CD14-positive monocyte (primary cell): ENCODE measurements at regions not wholly inside any gene's neighbourhood (a gene's known extent, or its start where the extent isn't known, plus 50 kb on each side); places are given as distances from the start of the nearest gene placed in this dataset.

Experiments
- DNase-seq, 3 donors: peaks; one replicate each; pipeline ENCODE4 v3.0.0-alpha.2; 2011 to 2022
- H2AFZ ChIP-seq: 2 replicates; pipeline ENCODE4 v1.6.0; 2012; ENCODE audit warnings: mild to moderate bottlenecking, low read depth, low read length, inconsistent platforms; ENCODE audit not compliant: insufficient read depth, poor library complexity, severe bottlenecking
- H3K27ac ChIP-seq, 2 donors: 1 replicate in 1 of 2; 2 replicates in 1 of 2; pipeline ENCODE4 v1.5.1; 2012 to 2013; ENCODE audit warnings: low read length in 2 of 2, control low read depth in 1 of 2, inconsistent platforms in 1 of 2, low read depth in 1 of 2, mild to moderate bottlenecking in 1 of 2
- H3K27me3 ChIP-seq, 2 donors: one replicate each; pipeline versions ENCODE4 v1.6.0 to v1.6.1; 2011 to 2013; ENCODE audit warnings: low read length in 2 of 2; ENCODE audit not compliant: control insufficient read depth in 2 of 2, insufficient read depth in 2 of 2
- H3K36me3 ChIP-seq, 2 donors: replicated peaks in 1 of 2; 1 replicate in 1 of 2; 2 replicates in 1 of 2; pipeline versions ENCODE4 v1.5.1 to v1.6.1; 2012 to 2013; ENCODE audit warnings: low read length in 2 of 2, control low read depth in 1 of 2, inconsistent platforms in 1 of 2, mild to moderate bottlenecking in 1 of 2; ENCODE audit not compliant: insufficient read depth in 2 of 2, control insufficient read depth in 1 of 2
- H3K4me1 ChIP-seq, 2 donors: 1 replicate in 1 of 2; 2 replicates in 1 of 2; pipeline versions ENCODE4 v1.5.1 to v1.6.1; 2012 to 2013; ENCODE audit warnings: low read length in 2 of 2, control low read depth in 1 of 2, inconsistent platforms in 1 of 2, mild to moderate bottlenecking in 1 of 2, moderate library complexity in 1 of 2; ENCODE audit not compliant: insufficient read depth in 2 of 2, control insufficient read depth in 1 of 2
- H3K4me2 ChIP-seq: replicated peaks from 2 replicates; pipeline ENCODE3; 2012; ENCODE audit warnings: low read length, moderate library complexity, mild to moderate bottlenecking; ENCODE audit not compliant: poor library complexity, severe bottlenecking; ENCODE audit errors: extremely low read depth
- H3K4me3 ChIP-seq, 3 experiments: fragments of 200-600 bp in 1 of 3; sonication (generic) in 1 of 3; replicated peaks in 1 of 3; 1 replicate in 2 of 3; 2 replicates in 1 of 3; pipeline ENCODE4 v1.5.1; 2011 to 2013; ENCODE audit warnings: low read length in 3 of 3, mild to moderate bottlenecking in 3 of 3, control low read depth in 2 of 3, low read depth in 2 of 3, inconsistent platforms in 1 of 3, moderate library complexity in 1 of 3
- H3K79me2 ChIP-seq: 2 replicates; pipeline ENCODE4 v1.6.0; 2012; ENCODE audit warnings: mild to moderate bottlenecking, control low read depth, inconsistent platforms, low read length, moderate library complexity; ENCODE audit not compliant: insufficient read depth
- H3K9ac ChIP-seq: 2 replicates; pipeline ENCODE4 v1.6.0; 2017; ENCODE audit warnings: low read length, mild to moderate bottlenecking; ENCODE audit not compliant: insufficient read depth, poor library complexity, severe bottlenecking
- H3K9me3 ChIP-seq, 2 donors: replicated peaks in 1 of 2; 1 replicate in 1 of 2; 2 replicates in 1 of 2; pipeline versions ENCODE4 v1.5.1 to v1.6.1; 2012 to 2013; ENCODE audit warnings: low read length in 2 of 2, control low read depth in 1 of 2; ENCODE audit not compliant: control insufficient read depth in 1 of 2, insufficient read depth in 1 of 2
- H4K20me1 ChIP-seq: 2 replicates; pipeline ENCODE4 v1.6.0; 2012; ENCODE audit warnings: mild to moderate bottlenecking, low read length, control low read depth, moderate library complexity; ENCODE audit not compliant: insufficient read depth
- H3K27ac Mint-ChIP-seq, 7 donors: one replicate each; pipeline ENCODE4 v1.8.0; 2020; ENCODE audit warnings: mild to moderate bottlenecking in 7 of 7, mixed read lengths in 7 of 7, moderate library complexity in 6 of 7, inconsistent platforms in 2 of 7
- H3K27me3 Mint-ChIP-seq, 3 donors: one replicate each; pipeline ENCODE4 v1.8.0; 2021 to 2022; ENCODE audit warnings: low read depth in 3 of 3, mild to moderate bottlenecking in 3 of 3, mixed read lengths in 3 of 3, moderate library complexity in 3 of 3, inconsistent platforms in 1 of 3
- H3K36me3 Mint-ChIP-seq, 2 donors: one replicate each; pipeline ENCODE4 v1.8.0; 2020; ENCODE audit warnings: mixed read lengths in 2 of 2, inconsistent platforms in 1 of 2, mild to moderate bottlenecking in 1 of 2
- H3K4me1 Mint-ChIP-seq: one replicate; pipeline ENCODE4 v1.8.0; 2020; ENCODE audit warnings: mild to moderate bottlenecking, mixed read lengths
- H3K4me3 Mint-ChIP-seq, 2 donors: one replicate each; pipeline ENCODE4 v1.8.0; 2020; ENCODE audit warnings: mild to moderate bottlenecking in 2 of 2, mixed read lengths in 2 of 2, moderate library complexity in 1 of 2
- H3K9me3 Mint-ChIP-seq, 7 donors: one replicate each; pipeline ENCODE4 v1.8.0; 2020 to 2022; ENCODE audit warnings: mixed read lengths in 7 of 7, mild to moderate bottlenecking in 6 of 7, moderate library complexity in 6 of 7, inconsistent platforms in 2 of 7
- WGBS: methylation state at CpG from one replicate; pipeline ENCODE4 v1.1.5; 2013; ENCODE audit warnings: missing lambda C conversion rate; ENCODE audit not compliant: insufficient coverage; 5-methylcytosine and 5-hydroxymethylcytosine counted together
- intact Hi-C, 2 donors: fragments of 100-400 bp; cut with micrococcal nuclease; formaldehyde crosslinking; loops; one replicate each; pipeline versions ENCODE4 v1.15.0 to v1.15.1; 2023
- TF ChIP-seq, protein P1 (sequence below): fragments of 200-600 bp; IDR thresholded peaks from one replicate; pipeline ENCODE4 v1.8.0; 2022; ENCODE audit warnings: antibody characterized with exemption, mild to moderate bottlenecking

DNA sequence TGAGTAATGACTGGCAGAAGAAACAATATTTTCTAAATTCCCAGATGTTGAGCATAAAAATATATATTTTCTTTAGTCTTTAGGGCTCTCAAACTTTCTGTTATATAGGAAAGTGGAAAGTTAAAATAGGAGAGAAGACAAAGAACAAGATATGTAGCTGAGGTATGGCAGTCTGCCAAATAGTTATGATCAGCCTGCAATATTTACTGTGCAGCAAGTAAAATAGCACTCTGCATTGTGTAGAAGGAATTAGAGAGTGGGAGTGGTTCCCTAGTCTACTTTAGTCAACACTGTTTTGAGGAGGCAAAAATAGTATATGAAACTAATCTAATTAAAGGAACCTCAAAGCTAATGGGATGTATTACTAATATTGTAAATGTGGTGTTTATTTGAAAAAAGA is 978.1 kb upstream of the ALCAM start:
- Mint-ChIP-seq H3K36me3 (no peaks in the 10 kb centered on the region), H3K9me3 (peaks cover 0 to 8% (median 5%) of the 10 kb centered on the region in 7 donors), H3K4me1 (no peaks in the 10 kb centered on the region), H3K27me3 (no peaks in the 10 kb centered on the region), H3K4me3 (no peak overlapping the region), H3K27ac (no peak overlapping the region)
- intact Hi-C loops, result no loop called here
- DNase-seq, result no peak
- Histone ChIP-seq H3K27ac (no peak overlapping the region), H3K79me2 (no peaks in the 10 kb centered on the region), H3K4me1 (no peaks in the 10 kb centered on the region), H3K4me3 (no peak overlapping the region), H3K27me3 (no peaks in the 10 kb centered on the region), H2AFZ (no peak overlapping the region), H4K20me1 (no peaks in the 10 kb centered on the region), H3K9ac (no peak overlapping the region), H3K36me3 (no peaks in the 10 kb centered on the region), H3K9me3 (peaks cover 0 to 4% of the 10 kb centered on the region in 2 donors), H3K4me2 (no peak overlapping the region)
- TF ChIP-seq, protein P1, sequence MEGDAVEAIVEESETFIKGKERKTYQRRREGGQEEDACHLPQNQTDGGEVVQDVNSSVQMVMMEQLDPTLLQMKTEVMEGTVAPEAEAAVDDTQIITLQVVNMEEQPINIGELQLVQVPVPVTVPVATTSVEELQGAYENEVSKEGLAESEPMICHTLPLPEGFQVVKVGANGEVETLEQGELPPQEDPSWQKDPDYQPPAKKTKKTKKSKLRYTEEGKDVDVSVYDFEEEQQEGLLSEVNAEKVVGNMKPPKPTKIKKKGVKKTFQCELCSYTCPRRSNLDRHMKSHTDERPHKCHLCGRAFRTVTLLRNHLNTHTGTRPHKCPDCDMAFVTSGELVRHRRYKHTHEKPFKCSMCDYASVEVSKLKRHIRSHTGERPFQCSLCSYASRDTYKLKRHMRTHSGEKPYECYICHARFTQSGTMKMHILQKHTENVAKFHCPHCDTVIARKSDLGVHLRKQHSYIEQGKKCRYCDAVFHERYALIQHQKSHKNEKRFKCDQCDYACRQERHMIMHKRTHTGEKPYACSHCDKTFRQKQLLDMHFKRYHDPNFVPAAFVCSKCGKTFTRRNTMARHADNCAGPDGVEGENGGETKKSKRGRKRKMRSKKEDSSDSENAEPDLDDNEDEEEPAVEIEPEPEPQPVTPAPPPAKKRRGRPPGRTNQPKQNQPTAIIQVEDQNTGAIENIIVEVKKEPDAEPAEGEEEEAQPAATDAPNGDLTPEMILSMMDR, result no peak

DNA sequence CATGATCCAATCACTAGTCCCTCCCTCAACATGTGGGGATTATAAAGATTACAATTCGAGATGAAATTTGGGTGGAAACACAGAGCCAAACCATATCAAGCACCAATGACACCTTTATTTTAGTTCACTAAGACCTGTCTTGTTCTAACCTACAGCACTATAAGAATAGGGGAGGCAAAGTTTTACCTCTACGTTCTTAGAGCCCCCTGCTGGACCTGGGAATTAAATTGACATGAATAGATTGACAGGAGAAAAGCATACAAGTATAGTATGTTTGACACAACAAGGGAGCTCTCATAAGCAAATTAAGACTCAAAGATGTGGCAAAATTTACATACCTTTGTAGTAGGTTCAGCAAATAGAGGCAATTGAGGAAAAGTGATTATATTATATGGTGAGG is 974.4 kb upstream of the ALCAM start:
- Histone ChIP-seq H3K27me3 (no peaks in the 10 kb centered on the region), H4K20me1 (no peaks in the 10 kb centered on the region), H2AFZ (no peak overlapping the region), H3K4me2 (no peak overlapping the region), H3K9me3 (peaks cover 0 to 4% of the 10 kb centered on the region in 2 donors), H3K36me3 (no peaks in the 10 kb centered on the region), H3K4me3 (no peak overlapping the region), H3K79me2 (no peaks in the 10 kb centered on the region), H3K9ac (no peak overlapping the region), H3K4me1 (no peaks in the 10 kb centered on the region), H3K27ac (no peak overlapping the region)
- Mint-ChIP-seq H3K27ac (no peak overlapping the region), H3K9me3 (peaks cover 0 to 8% (median 3%) of the 10 kb centered on the region in 7 donors), H3K27me3 (no peaks in the 10 kb centered on the region), H3K4me3 (no peak overlapping the region), H3K36me3 (no peaks in the 10 kb centered on the region), H3K4me1 (no peaks in the 10 kb centered on the region)
- intact Hi-C loops, result no loop called here
- TF ChIP-seq, protein P1, result no peak
- WGBS, result no CpG with 5 or more reads among the region's 2 CpGs
- DNase-seq, result no peak
